DOHH2 (cell line): ENCODE measurements at regions not wholly inside any gene's neighbourhood (a gene's known extent, or its start where the extent isn't known, plus 50 kb on each side); places are given as distances from the start of the nearest gene placed in this dataset.

Source experiments
- H3F3A ChIP-seq: fragments of 200-600 bp; sonication (generic), shearing (Covaris generic); 2 replicates; pipeline ENCODE4 v1.6.0; 2016; ENCODE audit warnings: antibody characterized with exemption, mild to moderate bottlenecking; ENCODE audit not compliant: control insufficient read depth, insufficient read depth
- H3K27ac ChIP-seq: fragments of 200-600 bp; sonication (generic); 2 replicates; pipeline ENCODE4 v1.5.1; 2014; ENCODE audit warnings: low read depth, mild to moderate bottlenecking, low read length, moderate library complexity
- H3K27me3 ChIP-seq: fragments of 200-600 bp; sonication (generic); 2 replicates; pipeline ENCODE4 v1.6.1; 2014; ENCODE audit warnings: mild to moderate bottlenecking, low read length, mixed read lengths; ENCODE audit not compliant: control insufficient read depth
- H3K36me3 ChIP-seq: fragments of 200-600 bp; sonication (generic); 2 replicates; pipeline ENCODE4 v1.6.1; 2014; ENCODE audit warnings: mild to moderate bottlenecking, low read length, moderate library complexity, mixed read lengths; ENCODE audit not compliant: control insufficient read depth
- H3K4me1 ChIP-seq: fragments of 200-600 bp; sonication (generic); 2 replicates; pipeline ENCODE4 v1.6.1; 2014; ENCODE audit warnings: mild to moderate bottlenecking, low read length, mixed read lengths; ENCODE audit not compliant: control insufficient read depth
- H3K4me2 ChIP-seq: fragments of 200-600 bp; sonication (generic); 2 replicates; pipeline ENCODE4 v1.6.0; 2014; ENCODE audit warnings: mild to moderate bottlenecking, low read length, moderate library complexity
- H3K4me3 ChIP-seq: fragments of 200-600 bp; sonication (generic); 2 replicates; pipeline ENCODE4 v1.5.1; 2014; ENCODE audit warnings: mild to moderate bottlenecking, low read length, mixed read lengths
- H3K79me2 ChIP-seq: fragments of 200-600 bp; sonication (generic); 2 replicates; pipeline ENCODE4 v1.6.1; 2014; ENCODE audit warnings: mild to moderate bottlenecking, low read length, mixed read lengths; ENCODE audit not compliant: control insufficient read depth
- H3K9me2 ChIP-seq: fragments of 200-600 bp; sonication (generic); replicated peaks from 2 replicates; pipeline ENCODE4 v1.6.1; 2014; ENCODE audit warnings: mild to moderate bottlenecking, low read length, mixed read lengths; ENCODE audit not compliant: control insufficient read depth
- H3K9me3 ChIP-seq: fragments of 200-600 bp; sonication (generic); 2 replicates; pipeline ENCODE4 v1.6.1; 2014; ENCODE audit warnings: antibody characterized with exemption, low read length, mixed read lengths; ENCODE audit not compliant: control insufficient read depth, insufficient read depth
- H4K20me1 ChIP-seq: fragments of 200-600 bp; sonication (generic); 2 replicates; pipeline ENCODE4 v1.6.0; 2014; ENCODE audit warnings: low read depth, mild to moderate bottlenecking, antibody characterized with exemption, low read length, moderate library complexity; ENCODE audit not compliant: control insufficient read depth, insufficient read depth
- EZH2phosphoT487 ChIP-seq: fragments of 200-600 bp; sonication (generic); IDR thresholded peaks from 2 replicates; pipeline ENCODE4 v1.6.1; 2017; ENCODE audit warnings: borderline replicate concordance, mild to moderate bottlenecking, antibody characterized with exemption, low read length, moderate library complexity, mixed read lengths
- TF ChIP-seq, protein P1 (sequence below): fragments of 200-600 bp; sonication (generic); IDR thresholded peaks from one replicate; pipeline ENCODE4 v1.5.1; 2014; ENCODE audit warnings: antibody characterized with exemption, mild to moderate bottlenecking, low read depth, low read length; ENCODE audit not compliant: poor library complexity, severe bottlenecking

DNA sequence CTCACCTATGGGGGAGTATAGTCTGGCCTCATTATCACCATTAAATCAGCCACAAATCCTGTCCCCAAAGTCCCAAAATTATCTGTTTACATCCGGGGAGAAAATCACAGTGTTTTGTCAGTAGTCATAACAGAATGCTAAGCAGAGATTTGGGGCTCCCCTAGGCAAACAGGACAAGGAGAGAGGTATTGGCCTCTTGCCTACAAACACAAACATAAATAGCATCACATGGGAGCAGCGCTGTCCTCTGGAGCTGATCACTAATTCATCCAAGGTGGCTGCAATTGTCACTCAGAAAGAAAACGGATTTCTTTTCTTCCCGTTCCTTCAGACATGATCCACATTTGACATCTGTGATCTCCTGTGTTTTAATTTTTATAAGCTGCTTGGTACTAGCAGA, 1028.1 kb downstream of the NTRK3 start:
- no peaks in the 10 kb centered on the region for H3K4me1 ChIP-seq
- no peaks in the 10 kb centered on the region for H3K9me3 ChIP-seq
- H3K9me2 ChIP-seq = no peaks in the 10 kb centered on the region
- H3F3A ChIP-seq = no peaks in the 10 kb centered on the region
- no peaks in the 10 kb centered on the region for H3K36me3 ChIP-seq
- no peak overlapping the region for H3K4me3 ChIP-seq
- H3K27ac ChIP-seq = no peak overlapping the region
- H3K79me2 ChIP-seq = no peaks in the 10 kb centered on the region
- H4K20me1 ChIP-seq = no peaks in the 10 kb centered on the region
- H3K27me3 ChIP-seq = no peaks in the 10 kb centered on the region
- TF ChIP-seq, protein P1, sequence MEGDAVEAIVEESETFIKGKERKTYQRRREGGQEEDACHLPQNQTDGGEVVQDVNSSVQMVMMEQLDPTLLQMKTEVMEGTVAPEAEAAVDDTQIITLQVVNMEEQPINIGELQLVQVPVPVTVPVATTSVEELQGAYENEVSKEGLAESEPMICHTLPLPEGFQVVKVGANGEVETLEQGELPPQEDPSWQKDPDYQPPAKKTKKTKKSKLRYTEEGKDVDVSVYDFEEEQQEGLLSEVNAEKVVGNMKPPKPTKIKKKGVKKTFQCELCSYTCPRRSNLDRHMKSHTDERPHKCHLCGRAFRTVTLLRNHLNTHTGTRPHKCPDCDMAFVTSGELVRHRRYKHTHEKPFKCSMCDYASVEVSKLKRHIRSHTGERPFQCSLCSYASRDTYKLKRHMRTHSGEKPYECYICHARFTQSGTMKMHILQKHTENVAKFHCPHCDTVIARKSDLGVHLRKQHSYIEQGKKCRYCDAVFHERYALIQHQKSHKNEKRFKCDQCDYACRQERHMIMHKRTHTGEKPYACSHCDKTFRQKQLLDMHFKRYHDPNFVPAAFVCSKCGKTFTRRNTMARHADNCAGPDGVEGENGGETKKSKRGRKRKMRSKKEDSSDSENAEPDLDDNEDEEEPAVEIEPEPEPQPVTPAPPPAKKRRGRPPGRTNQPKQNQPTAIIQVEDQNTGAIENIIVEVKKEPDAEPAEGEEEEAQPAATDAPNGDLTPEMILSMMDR = no peak
- no peak for TF ChIP-seq EZH2phosphoT487
- H3K4me2 ChIP-seq = no peak overlapping the region

DNA sequence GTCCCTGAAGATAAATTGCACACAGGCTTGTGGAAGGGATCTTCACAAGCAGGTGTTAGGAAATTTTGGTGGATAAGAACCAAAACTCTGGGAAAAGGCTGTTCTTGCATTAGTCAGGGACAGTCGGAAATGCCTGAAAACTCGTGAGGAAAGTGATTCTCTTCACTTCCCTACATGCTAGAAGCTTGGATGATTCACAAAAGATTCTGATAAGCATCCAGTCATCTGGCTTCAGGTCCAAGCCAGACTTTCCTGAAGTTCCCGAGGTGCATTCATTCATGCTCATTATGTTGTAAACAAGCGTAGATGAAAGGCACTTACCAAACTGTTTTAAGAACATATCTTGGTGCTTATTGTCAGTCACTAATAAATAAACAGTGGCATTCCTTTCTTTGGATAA, 1028.7 kb downstream of the NTRK3 start:
- Histone ChIP-seq H4K20me1 (no peaks in the 10 kb centered on the region), H3K79me2 (no peaks in the 10 kb centered on the region), H3K9me3 (no peaks in the 10 kb centered on the region), H3K27ac (no peak overlapping the region), H3K9me2 (no peaks in the 10 kb centered on the region), H3F3A (no peaks in the 10 kb centered on the region), H3K4me3 (no peak overlapping the region), H3K36me3 (no peaks in the 10 kb centered on the region), H3K27me3 (no peaks in the 10 kb centered on the region), H3K4me2 (no peak overlapping the region), H3K4me1 (no peaks in the 10 kb centered on the region)
- TF ChIP-seq, protein P1 = no peak
- no peak for TF ChIP-seq EZH2phosphoT487

DNA sequence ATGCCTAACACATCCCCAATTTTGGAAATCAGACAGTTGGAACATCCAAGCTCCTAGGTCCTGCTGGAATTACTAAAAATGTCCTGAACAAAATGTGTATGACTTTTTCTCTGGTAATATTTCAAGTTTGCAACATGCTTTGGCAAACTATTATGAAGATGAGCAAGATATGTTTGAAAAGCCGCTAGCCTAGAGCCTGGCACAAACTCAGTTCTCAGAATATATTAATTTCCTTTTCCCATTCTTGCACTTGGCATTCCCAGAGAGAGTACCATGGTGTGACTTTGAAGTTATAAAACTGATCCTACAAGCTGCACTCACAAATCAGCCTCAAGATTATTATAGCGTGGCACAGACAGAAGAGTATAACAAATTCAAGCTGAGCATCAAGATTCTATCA, 1031.1 kb downstream of the NTRK3 start:
- TF ChIP-seq EZH2phosphoT487 = no peak
- TF ChIP-seq, protein P1 = no peak
- Histone ChIP-seq H3K27ac (no peak overlapping the region), H3K79me2 (no peaks in the 10 kb centered on the region), H3K4me2 (no peak overlapping the region), H3K9me3 (no peaks in the 10 kb centered on the region), H3K4me1 (no peaks in the 10 kb centered on the region), H3F3A (no peaks in the 10 kb centered on the region), H3K27me3 (no peaks in the 10 kb centered on the region), H3K9me2 (no peaks in the 10 kb centered on the region), H4K20me1 (no peaks in the 10 kb centered on the region), H3K4me3 (no peak overlapping the region), H3K36me3 (no peaks in the 10 kb centered on the region)

DNA sequence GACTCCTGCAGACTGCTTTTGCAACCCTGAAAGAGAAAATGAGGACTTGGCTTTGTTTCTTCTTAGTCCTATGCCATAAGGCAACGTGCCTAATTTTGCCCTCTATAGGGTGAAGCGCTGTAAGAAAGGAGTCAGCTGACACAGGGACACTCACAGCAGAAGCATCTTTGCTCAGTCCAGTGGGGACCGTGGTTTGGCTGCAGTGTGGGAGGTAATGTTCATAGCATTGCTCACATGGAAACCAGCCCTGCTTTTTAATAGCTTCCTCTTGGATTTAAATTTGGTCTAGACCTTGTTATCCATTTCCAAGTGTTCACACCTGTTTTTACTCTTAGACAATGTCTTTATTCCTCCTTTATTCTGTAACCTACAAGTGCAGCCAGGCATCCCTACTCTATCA, 1032.1 kb downstream of the NTRK3 start:
- no peaks in the 10 kb centered on the region for H3K9me3 ChIP-seq
- H3K27me3 ChIP-seq = no peaks in the 10 kb centered on the region
- no peaks in the 10 kb centered on the region for H4K20me1 ChIP-seq
- no peaks in the 10 kb centered on the region for H3K4me1 ChIP-seq
- H3K4me2 ChIP-seq = no peak overlapping the region
- no peak overlapping the region for H3K4me3 ChIP-seq
- H3K27ac ChIP-seq = no peak overlapping the region
- H3K9me2 ChIP-seq = no peaks in the 10 kb centered on the region
- no peaks in the 10 kb centered on the region for H3K36me3 ChIP-seq
- TF ChIP-seq, protein P1 = no peak
- TF ChIP-seq EZH2phosphoT487 = no peak
- H3F3A ChIP-seq = no peaks in the 10 kb centered on the region
- no peaks in the 10 kb centered on the region for H3K79me2 ChIP-seq
